HepG2 (cell line): ENCODE measurements at regions not wholly inside any gene's neighbourhood (a gene's known extent, or its start where the extent isn't known, plus 50 kb on each side); places are given as distances from the start of the nearest gene placed in this dataset.

ENCODE experiments used
- JUNB ChIP-seq: sonication (generic); formaldehyde crosslinking; IDR thresholded peaks from 2 replicates; pipeline ENCODE4 v1.8.0; 2022; ENCODE audit warnings: missing genetic modification reagents, mild to moderate bottlenecking, borderline replicate concordance
- KLF6 ChIP-seq: IDR thresholded peaks from 2 replicates; pipeline ENCODE4 v1.8.0; 2016; ENCODE audit warnings: missing biosample characterization, missing genetic modification reagents
- MAX ChIP-seq: IDR thresholded peaks from 2 replicates; pipeline ENCODE4 v1.6.1; 2012; ENCODE audit warnings: inconsistent platforms
- PHF5A ChIP-seq: IDR thresholded peaks from one replicate; pipeline ENCODE4 v1.6.1; 2018; ENCODE audit warnings: low read depth, missing genetic modification reagents; ENCODE audit not compliant: unreplicated experiment
- RFX5 ChIP-seq: IDR thresholded peaks from 2 replicates; pipeline ENCODE4 v1.6.1; 2011; ENCODE audit warnings: low read depth, low read length, improper control_type of control experiment
- ZFP37 ChIP-seq: sonication (generic); formaldehyde crosslinking; IDR thresholded peaks from 2 replicates; pipeline ENCODE4 v1.4.0; 2020; ENCODE audit warnings: missing genetic modification reagents, borderline replicate concordance
- ZNF18 ChIP-seq: sonication (generic); formaldehyde crosslinking; IDR thresholded peaks from 2 replicates; pipeline ENCODE4 v1.8.0; 2022; ENCODE audit warnings: mild to moderate bottlenecking, missing genetic modification reagents; ENCODE audit not compliant: insufficient replicate concordance

- TF ChIP-seq ZNF18, result no peak
- no peak for TF ChIP-seq PHF5A (CRISPR knock-in tag)
- no peak for TF ChIP-seq ZFP37 (CRISPR knock-in tag)
- no peak for TF ChIP-seq MAX
- no peak for TF ChIP-seq JUNB
- TF ChIP-seq RFX5, result no peak
- no peak for TF ChIP-seq KLF6 (CRISPR knock-in tag)
These were observed 549.5 kb upstream of the ACTRT1 start for GRCh38 chrX:128601706-128602105.
